HepG2 (cell line): ENCODE measurements at regions not wholly inside any gene's neighbourhood (a gene's known extent, or its start where the extent isn't known, plus 50 kb on each side); places are given as distances from the start of the nearest gene placed in this dataset.

ENCODE experiments used
- ADNP ChIP-seq: sonication (generic); formaldehyde crosslinking; IDR thresholded peaks from 2 replicates; pipeline ENCODE4 v1.4.0; 2020; ENCODE audit warnings: missing genetic modification reagents
- CREB3 ChIP-seq: sonication (generic); formaldehyde crosslinking; IDR thresholded peaks from 2 replicates; pipeline ENCODE4 v1.5.0; 2020; ENCODE audit warnings: missing genetic modification reagents
- GABPA ChIP-seq, 2 experiments: IDR thresholded peaks; 2 replicates each; pipeline ENCODE4 v1.6.1; 2011 to 2016; ENCODE audit warnings: low read depth in 2 of 2, low read length in 1 of 2, missing biosample characterization in 1 of 2, missing genetic modification characterization in 1 of 2
- HNRNPUL1 ChIP-seq: fragments of 200-400 bp; formaldehyde crosslinking; IDR thresholded peaks from 2 replicates; pipeline ENCODE4 v1.6.1; 2017; ENCODE audit warnings: low read depth, mild to moderate bottlenecking, low read length, moderate library complexity
- HOXA3 ChIP-seq: sonication (generic); formaldehyde crosslinking; IDR thresholded peaks from 2 replicates; pipeline ENCODE4 v1.5.0; 2020; ENCODE audit warnings: missing genetic modification reagents
- HOXA7 ChIP-seq: sonication (generic); formaldehyde crosslinking; IDR thresholded peaks from 2 replicates; pipeline ENCODE4 v1.8.1; 2022; ENCODE audit warnings: mild to moderate bottlenecking, missing genetic modification reagents, moderate library complexity
- JUNB ChIP-seq: sonication (generic); formaldehyde crosslinking; IDR thresholded peaks from 2 replicates; pipeline ENCODE4 v1.8.0; 2022; ENCODE audit warnings: missing genetic modification reagents, mild to moderate bottlenecking, borderline replicate concordance
- NBN ChIP-seq: fragments of 450-650 bp; conservative IDR thresholded peaks from 2 replicates; pipeline ENCODE4 v1.6.1; 2017
- NFYC ChIP-seq: IDR thresholded peaks from 2 replicates; pipeline ENCODE4 v1.6.1; 2016; ENCODE audit warnings: missing genetic modification reagents, missing compliant biosample characterization
- NONO ChIP-seq, 2 experiments: fragments of 450-650 bp in 1 of 2; sonication (generic) in 1 of 2; formaldehyde crosslinking in 1 of 2; IDR thresholded peaks in 1 of 2; conservative IDR thresholded peaks in 1 of 2; 2 replicates each; pipeline versions ENCODE4 v1.6.1 to v1.8.0; 2017 to 2022; ENCODE audit warnings: mild to moderate bottlenecking in 1 of 2, missing genetic modification reagents in 1 of 2, moderate library complexity in 1 of 2
- PCBP2 ChIP-seq: fragments of 200-400 bp; formaldehyde crosslinking; optimal IDR thresholded peaks from 2 replicates; pipeline ENCODE3; 2018; ENCODE audit warnings: low read length, low read depth; ENCODE audit not compliant: poor library complexity, severe bottlenecking
- SALL1 ChIP-seq: sonication (generic); formaldehyde crosslinking; IDR thresholded peaks from 2 replicates; pipeline ENCODE4 v1.8.0; 2022; ENCODE audit warnings: mild to moderate bottlenecking, missing genetic modification reagents
- TEAD3 ChIP-seq: optimal IDR thresholded peaks from 2 replicates; pipeline ENCODE3; 2016; ENCODE audit warnings: borderline replicate concordance
- ZMAT3 ChIP-seq: sonication (generic); formaldehyde crosslinking; conservative IDR thresholded peaks from 2 replicates; pipeline ENCODE4 v1.7.0; 2021; ENCODE audit warnings: missing genetic modification reagents
- ZNF101 ChIP-seq: sonication (generic); formaldehyde crosslinking; IDR thresholded peaks from 2 replicates; pipeline ENCODE4 v1.4.0; 2020; ENCODE audit warnings: mild to moderate bottlenecking, low read depth, missing genetic modification reagents, borderline replicate concordance
- ZNF207 ChIP-seq: fragments of 450-650 bp; IDR thresholded peaks from 2 replicates; pipeline ENCODE4 v1.6.1; 2016; ENCODE audit warnings: antibody characterized with exemption, borderline replicate concordance
- ZNF773 ChIP-seq: sonication (generic); formaldehyde crosslinking; IDR thresholded peaks from 2 replicates; pipeline ENCODE4 v1.4.0; 2020; ENCODE audit warnings: missing genetic modification reagents, borderline replicate concordance
- ZNF788 ChIP-seq: sonication (generic); formaldehyde crosslinking; IDR thresholded peaks from 2 replicates; pipeline ENCODE4 v1.5.0; 2020; ENCODE audit warnings: mild to moderate bottlenecking, missing genetic modification reagents, borderline replicate concordance
- ZNF850 ChIP-seq: sonication (generic); formaldehyde crosslinking; conservative IDR thresholded peaks from 2 replicates; pipeline ENCODE4 v1.9.0; 2021; ENCODE audit warnings: mild to moderate bottlenecking, missing genetic modification reagents
- TF ChIP-seq, protein P1 (sequence below): sonication (generic); formaldehyde crosslinking; IDR thresholded peaks from 2 replicates; pipeline ENCODE4 v1.9.0; 2021; ENCODE audit warnings: mild to moderate bottlenecking, missing genetic modification reagents
- TF ChIP-seq, protein P2 (sequence below): sonication (generic); formaldehyde crosslinking; IDR thresholded peaks from 2 replicates; pipeline ENCODE4 v1.4.0; 2020; ENCODE audit warnings: mild to moderate bottlenecking, missing genetic modification reagents

DNA sequence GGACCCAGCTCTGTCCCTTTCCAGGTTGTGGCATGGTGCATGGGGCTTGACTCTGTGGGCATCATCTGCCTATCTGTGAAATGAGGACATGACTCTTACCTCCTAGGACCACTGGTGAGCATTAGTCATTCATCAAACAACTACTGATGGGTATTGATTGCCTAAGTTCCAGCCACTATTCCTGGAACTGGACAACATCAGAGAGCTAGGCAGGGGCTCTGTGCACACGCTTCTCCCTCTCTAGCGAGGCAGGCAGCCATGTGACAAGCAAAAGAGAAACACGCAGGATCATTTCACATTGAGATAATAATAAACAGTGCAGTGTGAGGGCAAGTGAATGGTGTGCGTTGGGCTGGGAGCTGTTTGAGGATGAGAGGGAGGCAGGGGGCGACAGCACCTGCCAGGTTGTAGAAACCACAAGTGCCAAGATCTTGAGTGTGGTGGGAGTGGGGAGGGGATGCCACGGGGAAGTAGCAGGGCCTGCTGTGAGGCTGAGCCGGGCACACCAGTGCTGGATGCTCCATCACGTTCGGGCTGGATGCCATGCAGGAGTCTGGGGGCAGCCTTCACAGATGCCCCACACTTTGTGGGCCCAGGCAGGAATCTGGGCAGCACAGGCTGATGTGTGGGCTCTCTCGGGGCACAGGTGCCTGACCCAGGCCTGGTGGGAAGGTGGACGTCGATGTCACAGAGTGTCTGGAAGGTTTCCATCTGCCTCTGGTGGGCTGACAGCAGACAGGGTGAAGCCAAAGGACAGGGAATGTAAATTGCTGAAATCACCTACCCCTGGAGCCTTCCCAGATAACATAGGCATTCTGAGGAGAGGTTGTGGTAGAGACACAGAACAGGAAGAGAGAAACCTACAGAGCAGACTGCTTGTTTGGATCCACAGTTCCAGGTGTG, 405.5 kb downstream of the RPS24 start (continued):
- TF ChIP-seq ZNF101 (CRISPR knock-in tag) (no peak), JUNB (CRISPR knock-in tag) (peak; percentile 72; the same call in 1 of the 2 replicates), GABPA (IDR thresholded peaks at IDR 0.05; ENCODE audit: low read depth, low read length) (no peak), GABPA (CRISPR knock-in tag; IDR thresholded peaks at IDR 0.05; ENCODE audit: low read depth) (no peak), ZMAT3 (no peak), CREB3 (CRISPR knock-in tag) (no peak), NBN (no peak), NONO (IDR thresholded peaks at IDR 0.05) (no peak), NONO (CRISPR knock-in tag; conservative IDR thresholded peaks at IDR 0.05) (0 out of 2 replicates have a peak, but pooled peaks have one; percentile 30), ZNF850 (CRISPR knock-in tag) (no peak), PCBP2 (no peak), HNRNPUL1 (no peak), ZNF788 (CRISPR knock-in tag) (no peak), ADNP (no peak), NFYC (CRISPR knock-in tag) (no peak), ZNF773 (CRISPR knock-in tag) (no peak), HOXA3 (CRISPR knock-in tag) (peak; percentile 31; the same call in 1 of the 2 replicates), ZNF207 (no peak), HOXA7 (CRISPR knock-in tag) (no peak), TEAD3 (CRISPR knock-in tag) (peak; percentile 26), SALL1 (CRISPR knock-in tag) (peak; percentile 80)
- TF ChIP-seq, protein P1, sequence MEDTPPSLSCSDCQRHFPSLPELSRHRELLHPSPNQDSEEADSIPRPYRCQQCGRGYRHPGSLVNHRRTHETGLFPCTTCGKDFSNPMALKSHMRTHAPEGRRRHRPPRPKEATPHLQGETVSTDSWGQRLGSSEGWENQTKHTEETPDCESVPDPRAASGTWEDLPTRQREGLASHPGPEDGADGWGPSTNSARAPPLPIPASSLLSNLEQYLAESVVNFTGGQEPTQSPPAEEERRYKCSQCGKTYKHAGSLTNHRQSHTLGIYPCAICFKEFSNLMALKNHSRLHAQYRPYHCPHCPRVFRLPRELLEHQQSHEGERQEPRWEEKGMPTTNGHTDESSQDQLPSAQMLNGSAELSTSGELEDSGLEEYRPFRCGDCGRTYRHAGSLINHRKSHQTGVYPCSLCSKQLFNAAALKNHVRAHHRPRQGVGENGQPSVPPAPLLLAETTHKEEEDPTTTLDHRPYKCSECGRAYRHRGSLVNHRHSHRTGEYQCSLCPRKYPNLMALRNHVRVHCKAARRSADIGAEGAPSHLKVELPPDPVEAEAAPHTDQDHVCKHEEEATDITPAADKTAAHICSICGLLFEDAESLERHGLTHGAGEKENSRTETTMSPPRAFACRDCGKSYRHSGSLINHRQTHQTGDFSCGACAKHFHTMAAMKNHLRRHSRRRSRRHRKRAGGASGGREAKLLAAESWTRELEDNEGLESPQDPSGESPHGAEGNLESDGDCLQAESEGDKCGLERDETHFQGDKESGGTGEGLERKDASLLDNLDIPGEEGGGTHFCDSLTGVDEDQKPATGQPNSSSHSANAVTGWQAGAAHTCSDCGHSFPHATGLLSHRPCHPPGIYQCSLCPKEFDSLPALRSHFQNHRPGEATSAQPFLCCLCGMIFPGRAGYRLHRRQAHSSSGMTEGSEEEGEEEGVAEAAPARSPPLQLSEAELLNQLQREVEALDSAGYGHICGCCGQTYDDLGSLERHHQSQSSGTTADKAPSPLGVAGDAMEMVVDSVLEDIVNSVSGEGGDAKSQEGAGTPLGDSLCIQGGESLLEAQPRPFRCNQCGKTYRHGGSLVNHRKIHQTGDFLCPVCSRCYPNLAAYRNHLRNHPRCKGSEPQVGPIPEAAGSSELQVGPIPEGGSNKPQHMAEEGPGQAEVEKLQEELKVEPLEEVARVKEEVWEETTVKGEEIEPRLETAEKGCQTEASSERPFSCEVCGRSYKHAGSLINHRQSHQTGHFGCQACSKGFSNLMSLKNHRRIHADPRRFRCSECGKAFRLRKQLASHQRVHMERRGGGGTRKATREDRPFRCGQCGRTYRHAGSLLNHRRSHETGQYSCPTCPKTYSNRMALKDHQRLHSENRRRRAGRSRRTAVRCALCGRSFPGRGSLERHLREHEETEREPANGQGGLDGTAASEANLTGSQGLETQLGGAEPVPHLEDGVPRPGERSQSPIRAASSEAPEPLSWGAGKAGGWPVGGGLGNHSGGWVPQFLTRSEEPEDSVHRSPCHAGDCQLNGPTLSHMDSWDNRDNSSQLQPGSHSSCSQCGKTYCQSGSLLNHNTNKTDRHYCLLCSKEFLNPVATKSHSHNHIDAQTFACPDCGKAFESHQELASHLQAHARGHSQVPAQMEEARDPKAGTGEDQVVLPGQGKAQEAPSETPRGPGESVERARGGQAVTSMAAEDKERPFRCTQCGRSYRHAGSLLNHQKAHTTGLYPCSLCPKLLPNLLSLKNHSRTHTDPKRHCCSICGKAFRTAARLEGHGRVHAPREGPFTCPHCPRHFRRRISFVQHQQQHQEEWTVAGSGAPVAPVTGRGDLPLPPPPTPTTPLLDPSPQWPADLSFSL (CRISPR knock-in tag) = no peak
- TF ChIP-seq, protein P2, sequence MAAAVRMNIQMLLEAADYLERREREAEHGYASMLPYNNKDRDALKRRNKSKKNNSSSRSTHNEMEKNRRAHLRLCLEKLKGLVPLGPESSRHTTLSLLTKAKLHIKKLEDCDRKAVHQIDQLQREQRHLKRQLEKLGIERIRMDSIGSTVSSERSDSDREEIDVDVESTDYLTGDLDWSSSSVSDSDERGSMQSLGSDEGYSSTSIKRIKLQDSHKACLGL (CRISPR knock-in tag) = no peak
